ENCODE measurements at regions not wholly inside any gene's neighbourhood (a gene's known extent, or its start where the extent isn't known, plus 50 kb on each side); places are given as distances from the start of the nearest gene placed in this dataset.

DNA sequence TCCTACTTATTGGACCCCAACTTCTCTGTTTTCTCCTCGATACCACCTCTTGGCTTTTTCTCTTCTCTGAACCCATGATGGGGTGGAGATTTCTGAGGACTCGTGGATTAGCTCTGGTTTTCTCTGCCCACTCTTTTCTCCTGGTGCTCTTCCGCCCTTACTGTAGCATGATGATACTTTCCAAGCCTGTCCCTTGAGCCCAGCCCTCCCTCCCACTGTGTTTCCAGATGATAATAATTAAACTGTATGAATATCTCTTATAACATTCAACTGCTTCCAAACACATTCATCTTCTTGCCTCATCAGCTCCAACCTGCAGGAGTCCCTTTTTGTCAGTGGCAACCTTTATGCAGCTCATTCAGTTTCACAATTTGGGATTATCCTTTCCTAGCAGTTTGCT lies 494.2 kb upstream of the KLF4 start:
- TF ChIP-seq CTCF (IDR thresholded peaks at IDR 0.05; ENCODE audit: low read depth, low read length, missing control alignments), result no peak
- in situ Hi-C loops (cut with HindIII; ENCODE audit: low sequenced_read_pairs), result no loop called here
- DNase-seq (ENCODE audit: low read depth), result no peak
- H3K4me3 ChIP-seq (ENCODE audit: low read depth, low read length), result no peak overlapping the region

GRCh38 chr9:107983181-107983603 lies 493.6 kb upstream of the KLF4 start:
- H3K4me3 ChIP-seq (ENCODE audit: low read depth, low read length), result no peak overlapping the region
- TF ChIP-seq CTCF (IDR thresholded peaks at IDR 0.05; ENCODE audit: low read depth, low read length, missing control alignments), result no peak
- no peak for DNase-seq (ENCODE audit: low read depth)
- in situ Hi-C loops (cut with HindIII; ENCODE audit: low sequenced_read_pairs), result no loop called here

DNA sequence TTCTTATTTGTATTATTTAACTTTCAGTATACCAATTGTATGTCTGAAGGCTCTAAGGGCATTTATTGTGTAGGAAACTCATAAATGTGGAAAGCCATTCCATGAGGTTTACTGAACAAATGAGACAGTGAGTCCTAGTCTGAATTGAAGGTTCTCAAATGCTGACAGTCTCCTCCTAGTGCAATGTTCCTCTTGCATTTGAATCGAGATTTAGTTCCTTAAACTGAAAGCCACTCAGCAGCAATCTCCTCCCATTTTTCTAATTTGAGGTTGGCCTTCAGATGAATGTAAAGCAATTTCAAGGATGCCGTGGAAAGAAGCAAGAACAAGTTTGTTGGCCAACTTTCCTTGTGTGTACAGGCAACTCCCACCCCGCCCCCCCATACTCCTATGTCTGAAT lies 493.2 kb upstream of the KLF4 start:
- H3K4me3 ChIP-seq (ENCODE audit: low read depth, low read length), result no peak overlapping the region
- in situ Hi-C loops (cut with HindIII; ENCODE audit: low sequenced_read_pairs), result no loop called here
- DNase-seq (ENCODE audit: low read depth), result no peak
- TF ChIP-seq CTCF (IDR thresholded peaks at IDR 0.05; ENCODE audit: low read depth, low read length, missing control alignments), result no peak

DNA sequence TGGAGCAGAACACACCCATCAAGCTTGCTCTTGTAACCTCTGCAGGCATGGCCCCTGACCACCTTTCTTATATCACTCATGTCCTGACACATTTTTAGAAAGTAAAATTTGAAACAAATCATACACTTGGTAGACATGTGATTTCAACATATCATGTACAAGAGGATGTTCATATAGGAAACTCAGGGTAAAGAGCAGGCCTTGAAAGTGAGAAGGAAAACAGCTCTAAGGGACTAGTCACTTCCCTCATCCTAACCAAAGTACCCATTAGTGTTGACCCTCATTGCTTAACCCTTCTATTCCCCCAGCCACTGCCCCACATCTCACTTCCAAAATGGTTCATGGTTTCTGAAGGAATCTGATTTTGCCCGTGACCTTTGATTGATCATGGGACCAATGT lies 492.4 kb upstream of the KLF4 start:
- no peak for TF ChIP-seq CTCF (IDR thresholded peaks at IDR 0.05; ENCODE audit: low read depth, low read length, missing control alignments)
- in situ Hi-C loops (cut with HindIII; ENCODE audit: low sequenced_read_pairs), result no loop called here
- no peak for DNase-seq (ENCODE audit: low read depth)

DNA sequence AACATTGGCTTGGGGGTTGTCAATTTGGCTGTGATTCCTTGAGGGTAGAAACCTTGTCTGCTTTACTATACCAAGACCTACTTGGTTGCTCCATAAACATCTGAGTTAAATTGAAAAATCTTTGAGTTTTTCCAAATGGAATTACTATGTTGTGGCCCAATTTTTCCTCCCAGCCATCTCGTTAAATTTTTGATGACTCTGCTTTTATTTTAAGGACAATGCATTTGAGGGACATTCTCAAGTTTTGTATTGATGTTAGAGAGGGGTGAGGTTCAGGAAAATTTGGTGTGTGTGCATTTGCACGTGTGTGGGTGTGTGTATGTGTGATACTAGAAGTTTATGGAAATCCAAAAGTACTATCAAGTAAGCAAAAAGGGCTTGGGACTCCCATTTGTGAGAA lies 491.4 kb upstream of the KLF4 start:
- no peak for TF ChIP-seq CTCF (IDR thresholded peaks at IDR 0.05; ENCODE audit: low read depth, low read length, missing control alignments)
- DNase-seq (ENCODE audit: low read depth), result no peak
- in situ Hi-C loops (cut with HindIII; ENCODE audit: low sequenced_read_pairs), result no loop called here
- H3K4me3 ChIP-seq (ENCODE audit: low read depth, low read length), result no peak overlapping the region

More for the DNA sequence above, 492.4 kb upstream of the KLF4 start:
- H3K4me3 ChIP-seq (ENCODE audit: low read depth, low read length), result no peak overlapping the region

DNA sequence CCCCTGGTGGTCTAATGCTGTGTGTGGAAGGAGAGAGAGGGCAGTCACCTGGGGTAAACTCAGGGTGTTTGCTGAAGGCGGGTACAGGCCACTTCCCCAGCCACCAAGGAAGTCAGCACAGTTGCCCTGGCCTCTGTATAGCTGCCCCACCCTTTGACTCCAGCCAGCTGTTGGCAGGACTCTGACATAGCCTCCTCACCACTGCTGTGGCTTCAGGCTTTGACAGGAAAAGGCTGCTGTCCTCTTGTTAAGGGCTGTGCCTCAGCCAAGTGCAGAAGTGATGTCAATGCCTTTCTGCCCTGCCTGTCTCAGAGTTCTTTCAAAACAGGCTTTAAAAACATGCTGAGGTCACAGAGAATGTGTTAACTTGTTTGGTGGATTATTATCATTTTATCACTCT lies 487.2 kb upstream of the KLF4 start:
- in situ Hi-C loops (cut with HindIII; ENCODE audit: low sequenced_read_pairs), result no loop called here
- no peak overlapping the region for H3K4me3 ChIP-seq (ENCODE audit: low read depth, low read length)
- no peak for TF ChIP-seq CTCF (IDR thresholded peaks at IDR 0.05; ENCODE audit: low read depth, low read length, missing control alignments)
- DNase-seq (ENCODE audit: low read depth), result no peak

Measured in astrocyte of the cerebellum (primary cell).